ENCODE measurements at regions not wholly inside any gene's neighbourhood (a gene's known extent, or its start where the extent isn't known, plus 50 kb on each side); places are given as distances from the start of the nearest gene placed in this dataset.

DNA sequence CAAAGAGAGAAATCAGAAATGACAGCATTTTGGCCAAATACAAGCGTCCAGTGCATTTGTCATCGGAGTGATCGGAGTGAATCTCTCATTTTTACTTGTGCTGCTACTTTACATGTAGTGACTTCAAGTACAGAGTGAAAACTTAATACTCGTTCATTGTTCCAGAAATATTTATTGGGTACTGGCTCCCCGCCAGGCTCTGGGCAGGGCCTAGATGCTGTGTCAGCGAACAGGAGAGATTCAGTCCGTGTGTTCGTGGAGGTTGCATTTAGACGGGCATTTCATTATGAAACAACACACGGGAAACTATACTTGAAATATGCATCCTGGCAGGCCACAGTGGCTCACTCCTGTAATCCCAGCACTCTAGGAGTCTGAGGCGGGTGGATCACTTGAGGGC is 727.2 kb upstream of the RBFOX1 start:
- TF ChIP-seq POLR2AphosphoS5 (IDR thresholded peaks at IDR 0.05; ENCODE audit: insufficient read depth, low read depth, low read length) = no peak
- no peak for TF ChIP-seq CTCF (IDR thresholded peaks at IDR 0.05; ENCODE audit: extremely low read depth in 1 of 2, insufficient read depth in 1 of 2, low read depth in 1 of 2, low read length in 2 of 2)
- TF ChIP-seq GATA2 (IDR thresholded peaks at IDR 0.05; ENCODE audit: insufficient read depth, insufficient read length, low read depth, low read length) = no peak
- TF ChIP-seq EZH2 (IDR thresholded peaks at IDR 0.05; ENCODE audit: borderline replicate concordance, low read depth, low read length, severe bottlenecking) = no peak
- no peak for TF ChIP-seq MAX (IDR thresholded peaks at IDR 0.05; ENCODE audit: insufficient read depth, insufficient read length)
- no peak for TF ChIP-seq POLR2A (IDR thresholded peaks at IDR 0.05; ENCODE audit: low read depth, low read length)
- TF ChIP-seq JUN (IDR thresholded peaks at IDR 0.05; ENCODE audit: borderline replicate concordance, insufficient read depth, insufficient read length, low read depth) = no peak
